GM18520 (cell line): ENCODE measurements at regions not wholly inside any gene's neighbourhood (a gene's known extent, or its start where the extent isn't known, plus 50 kb on each side); places are given as distances from the start of the nearest gene placed in this dataset.

Experiments used
- ATAC-seq: cut with Tn5 transposase; IDR thresholded peaks from one replicate; pipeline ENCODE4 v1.9.1; 2021; ENCODE audit not compliant: unreplicated experiment

GRCh38 chr14:35222324-35222723 lies 69.9 kb upstream of the PSMA6 start:
- no peak for ATAC-seq

GRCh38 chr14:35222872-35223466 lies 69.2 kb upstream of the PSMA6 start:
- ATAC-seq: no peak

- ATAC-seq: no peak
Measured at GRCh38 chr14:35223927-35224326, 68.3 kb upstream of the PSMA6 start.

- ATAC-seq: no peak
Measured at GRCh38 chr14:35224615-35225014, 67.6 kb upstream of the PSMA6 start.

GRCh38 chr14:35229084-35229791 lies 62.9 kb upstream of the PSMA6 start:
- ATAC-seq: no peak

GRCh38 chr14:35229792-35230089 lies 62.4 kb upstream of the PSMA6 start:
- no peak for ATAC-seq

- ATAC-seq: no peak
Measured at GRCh38 chr14:35231207-35231760, 60.9 kb upstream of the PSMA6 start.

GRCh38 chr14:35234012-35234805 lies 58.0 kb upstream of the PSMA6 start:
- no peak for ATAC-seq

GRCh38 chr14:35235840-35236239 lies 56.3 kb upstream of the PSMA6 start:
- no peak for ATAC-seq

GRCh38 chr14:35236806-35237205 lies 55.4 kb upstream of the PSMA6 start:
- ATAC-seq: no peak

GRCh38 chr14:35240231-35240630 lies 52.0 kb upstream of the PSMA6 start:
- no peak for ATAC-seq
